GM19043 (cell line): ENCODE measurements at regions not wholly inside any gene's neighbourhood (a gene's known extent, or its start where the extent isn't known, plus 50 kb on each side); places are given as distances from the start of the nearest gene placed in this dataset.
"Not testable (repeated sequence)": the region's sequence is repeated elsewhere in the genome, so short reads cannot be mapped to it uniquely, and the experiment has no call there.

Source experiments
- ATAC-seq: cut with Tn5 transposase; IDR thresholded peaks from one replicate; pipeline ENCODE4 v1.9.1; 2021; ENCODE audit warnings: low read depth; ENCODE audit not compliant: unreplicated experiment

- no peak for ATAC-seq
Observed at GRCh38 chr15:99826157-99826780, 93.0 kb upstream of the LYSMD4 start.

DNA sequence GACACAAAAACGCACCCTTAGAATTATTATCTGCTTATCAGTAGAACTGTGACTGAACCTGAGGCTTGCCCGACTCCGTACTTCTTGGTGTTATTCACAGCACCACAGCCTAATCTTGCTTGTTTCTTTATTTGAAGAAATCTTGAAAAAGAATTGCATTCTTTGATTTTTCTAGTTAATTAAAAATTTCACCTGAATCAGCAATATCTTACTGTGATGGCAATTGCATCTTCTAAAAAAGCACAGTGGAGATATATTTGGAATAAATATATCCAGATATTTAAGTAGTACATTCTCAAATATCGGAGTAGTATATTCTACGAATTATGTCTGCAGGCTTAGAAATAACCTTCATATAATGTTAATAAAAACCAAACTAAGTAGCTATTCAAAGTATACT lies 90.1 kb upstream of the LYSMD4 start:
- ATAC-seq: no peak

- ATAC-seq: no peak
Observed at GRCh38 chr15:99819981-99820718, 86.9 kb upstream of the LYSMD4 start.

DNA sequence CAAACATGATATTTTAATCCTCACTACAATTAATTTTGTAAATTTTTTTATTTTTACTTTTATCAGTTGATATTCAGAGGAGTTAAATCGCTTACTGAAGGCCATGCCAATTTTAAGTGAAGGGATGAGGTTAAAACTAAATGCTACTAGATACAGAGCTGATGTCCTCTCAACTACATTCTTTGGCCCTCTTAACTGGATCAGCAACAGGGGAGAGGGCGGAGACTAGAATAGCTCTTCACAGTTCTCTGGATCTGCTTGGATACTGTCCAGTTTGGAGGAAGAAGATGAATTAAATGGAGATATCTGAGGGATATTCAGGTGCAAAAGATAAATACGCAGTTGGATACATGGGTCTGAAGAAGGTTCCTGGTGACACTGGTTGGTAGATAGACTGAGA lies 85.6 kb upstream of the LYSMD4 start:
- no peak for ATAC-seq

DNA sequence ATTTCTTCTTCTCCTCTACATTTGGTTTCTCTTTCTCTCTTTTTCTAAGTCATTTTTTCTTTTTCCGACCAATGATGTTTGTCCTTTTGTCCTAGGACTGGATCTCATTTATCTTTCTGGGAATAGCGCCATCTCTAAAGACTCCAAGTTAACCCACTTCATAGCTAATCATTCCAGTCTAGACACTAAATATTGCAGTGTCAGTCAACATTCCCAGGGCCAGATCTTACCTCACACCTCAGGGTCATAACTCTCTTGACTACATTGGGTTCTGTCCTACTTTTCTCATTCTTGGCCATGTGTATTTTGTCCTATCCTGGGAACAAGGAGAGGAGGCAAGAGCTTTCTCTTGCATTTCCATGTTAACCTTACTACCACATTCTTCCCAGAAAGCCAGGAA lies 83.6 kb upstream of the LYSMD4 start:
- ATAC-seq: not testable (repeated sequence)

- not testable (repeated sequence) for ATAC-seq
Observed at GRCh38 chr15:99810663-99811062, 77.4 kb upstream of the LYSMD4 start.

GRCh38 chr15:99799854-99800250 lies 66.6 kb upstream of the LYSMD4 start:
- ATAC-seq: not testable (repeated sequence)

- ATAC-seq: not testable (repeated sequence)
Observed at GRCh38 chr15:99799182-99799853, 66.1 kb upstream of the LYSMD4 start.

DNA sequence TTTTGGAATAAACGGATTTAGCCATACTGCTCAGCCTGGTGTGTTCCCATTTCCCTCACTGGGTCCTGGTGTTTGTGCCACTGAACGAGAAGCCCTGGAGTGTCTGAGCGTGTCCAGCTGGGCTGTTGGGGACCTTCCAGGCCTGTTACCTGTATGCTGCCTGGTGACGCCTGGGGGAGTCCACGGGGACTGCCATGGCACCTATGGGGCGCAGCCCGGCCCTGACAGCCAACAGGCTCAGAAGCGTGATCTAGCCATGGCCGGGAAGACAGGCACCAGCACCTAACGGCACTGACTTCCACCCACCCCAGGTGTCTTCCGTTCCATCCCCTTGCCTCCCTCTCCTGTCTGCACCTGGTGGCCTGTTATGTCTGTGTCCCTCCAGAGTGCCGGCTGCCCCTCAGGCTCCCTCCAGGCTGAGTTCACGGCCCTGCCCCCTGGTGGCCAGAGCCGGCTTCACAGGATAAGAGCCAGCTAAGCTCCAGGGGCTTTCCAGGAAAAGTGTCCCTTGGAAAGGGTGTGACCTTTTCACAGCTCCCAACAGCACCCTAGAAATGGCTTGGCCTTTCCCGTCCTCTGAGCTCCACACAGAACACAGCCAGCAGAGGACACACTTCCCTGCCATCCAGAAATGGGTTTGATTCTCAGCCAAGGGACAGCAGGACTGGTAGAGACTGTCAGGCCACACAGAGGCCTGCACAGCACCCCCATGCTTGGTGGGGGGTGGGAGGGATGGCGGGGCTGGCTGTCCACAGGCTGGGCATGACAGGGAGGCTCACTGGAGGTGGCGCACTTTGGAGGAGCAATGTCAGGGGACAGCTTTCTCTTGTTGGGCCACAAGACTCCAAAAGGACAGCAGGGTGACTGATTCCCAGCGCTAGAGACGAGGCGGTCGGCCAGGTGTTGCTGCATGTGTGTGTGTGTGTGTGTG lies 64.0 kb upstream of the LYSMD4 start:
- ATAC-seq: not testable (repeated sequence)

DNA sequence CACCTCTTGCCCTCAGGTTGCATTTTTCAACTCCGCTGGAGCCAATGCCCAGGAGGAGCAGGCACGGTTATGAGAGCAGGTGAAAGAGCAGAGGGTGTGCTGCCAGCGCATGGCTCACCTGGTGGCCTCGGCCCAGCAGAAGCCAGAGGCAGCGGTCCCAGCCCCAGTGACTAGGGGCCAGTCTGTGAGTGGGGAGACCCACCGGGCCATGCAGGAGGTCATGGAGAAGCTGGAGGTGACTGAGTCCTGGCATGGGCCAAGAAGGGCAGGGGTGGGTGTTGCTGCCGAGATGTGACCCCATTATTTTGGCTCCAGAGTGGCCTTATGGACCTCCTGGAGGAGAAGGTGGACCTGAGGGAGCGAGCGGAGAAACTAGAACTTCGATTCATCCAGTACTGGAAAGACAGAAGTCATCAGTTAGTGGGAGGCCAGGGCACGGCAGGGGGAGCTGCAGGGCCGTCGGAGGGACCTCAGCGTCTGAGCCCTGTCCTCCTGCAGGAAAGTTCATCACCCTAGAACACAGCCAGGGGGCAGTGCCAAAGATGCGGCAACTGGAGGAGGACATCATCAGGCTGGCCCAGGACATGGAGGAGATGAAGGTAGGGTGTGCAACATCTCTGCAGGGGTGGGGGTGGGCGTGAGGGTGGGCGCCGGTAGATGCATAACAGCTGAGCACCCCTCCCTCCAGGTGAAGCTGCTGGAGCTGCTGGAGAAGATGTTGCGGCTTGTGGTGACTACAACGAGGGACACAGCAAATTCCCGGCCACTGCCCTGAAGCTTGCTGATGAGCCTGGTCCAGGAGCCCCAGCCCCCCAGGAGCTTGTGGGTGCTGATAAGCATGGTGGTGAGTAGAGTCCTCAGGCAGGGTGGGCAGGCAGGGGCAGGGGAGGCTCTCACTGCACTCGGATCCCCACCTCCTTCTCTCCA lies 58.9 kb upstream of the LYSMD4 start:
- ATAC-seq: not testable (repeated sequence)

DNA sequence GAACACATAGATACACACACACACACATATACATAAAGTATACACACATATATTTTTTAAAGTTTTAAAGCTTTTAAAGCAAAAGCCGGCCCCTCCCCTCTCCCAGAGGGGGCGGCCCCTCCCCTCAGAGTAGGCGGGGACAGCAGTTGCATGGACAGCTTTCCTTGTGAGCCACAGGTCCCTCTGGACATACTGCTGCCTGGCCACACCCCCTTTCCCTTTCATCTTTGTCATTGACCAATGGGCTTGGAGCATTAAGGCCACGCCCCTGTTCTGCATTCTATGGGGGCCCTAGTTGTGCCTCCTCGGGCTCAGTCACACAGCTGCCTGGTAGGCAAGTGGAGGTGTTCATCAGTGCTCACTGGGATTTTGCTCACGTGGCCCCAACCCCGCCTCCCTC lies 57.5 kb upstream of the LYSMD4 start:
- ATAC-seq: not testable (repeated sequence)

- no peak for ATAC-seq
Observed at GRCh38 chr15:99788156-99788555, 54.9 kb upstream of the LYSMD4 start.

GRCh38 chr15:99784800-99785199 lies 51.6 kb upstream of the LYSMD4 start:
- ATAC-seq: not testable (repeated sequence)

DNA sequence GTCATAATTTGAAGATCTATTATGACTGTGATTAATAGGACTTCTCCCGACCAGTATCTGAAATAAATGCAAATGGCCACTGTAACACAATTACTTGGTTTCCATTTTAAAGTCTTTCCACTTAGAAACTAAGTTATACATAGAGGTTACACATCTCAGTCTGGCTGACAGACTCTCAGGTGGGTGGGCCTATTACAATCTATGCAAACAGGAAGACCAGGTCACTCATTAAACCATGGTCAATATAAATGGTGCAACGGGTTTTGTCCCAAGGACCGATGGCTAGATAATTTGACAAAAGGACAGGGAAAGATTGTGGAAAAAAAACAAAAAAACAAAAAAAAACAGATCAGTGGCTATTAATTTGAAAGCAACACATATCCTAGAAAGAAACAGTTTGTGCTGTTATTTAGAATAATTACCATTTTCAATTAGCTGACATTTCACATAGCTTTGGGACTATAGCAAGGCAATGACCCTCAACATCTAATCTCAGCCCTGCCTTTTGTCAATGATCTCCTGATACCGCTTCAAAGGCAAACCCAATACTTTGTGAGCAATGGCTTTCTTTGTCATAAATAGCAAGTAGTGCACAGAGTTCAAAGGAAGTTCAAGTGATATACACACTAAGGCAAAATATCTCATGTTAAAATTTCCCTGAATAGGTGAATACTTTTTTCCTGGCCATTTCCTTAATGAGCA lies 50.8 kb upstream of the LYSMD4 start:
- not testable (repeated sequence) for ATAC-seq
